Sigmoid colon (tissue), 6 donors: ENCODE measurements at regions not wholly inside any gene's neighbourhood (a gene's known extent, or its start where the extent isn't known, plus 50 kb on each side); places are given as distances from the start of the nearest gene placed in this dataset.

ENCODE experiments used
- DNase-seq: peaks from one replicate; pipeline ENCODE4 v3.0.0-alpha.2; 2019
- H3K27ac ChIP-seq, 4 donors: fragments of 200-600 bp; sonication (generic); one replicate each; pipeline ENCODE4 v1.5.1; 2016 to 2019; ENCODE audit warnings: mild to moderate bottlenecking in 1 of 4
- H3K27me3 ChIP-seq, 3 donors: fragments of 200-600 bp; sonication (generic); one replicate each; pipeline ENCODE4 v1.5.1; 2019; ENCODE audit warnings: mild to moderate bottlenecking in 1 of 3
- H3K36me3 ChIP-seq, 4 donors: fragments of 200-600 bp; sonication (generic); one replicate each; pipeline ENCODE4 v1.5.1; 2016 to 2019
- H3K4me1 ChIP-seq, 4 donors: fragments of 200-600 bp; sonication (generic); one replicate each; pipeline ENCODE4 v1.5.1; 2017 to 2019
- H3K4me3 ChIP-seq, 4 donors: fragments of 200-600 bp; sonication (generic); one replicate each; pipeline ENCODE4 v1.5.1; 2017 to 2019; ENCODE audit warnings: mild to moderate bottlenecking in 2 of 4, moderate library complexity in 1 of 4
- H3K9me3 ChIP-seq, 4 donors: fragments of 200-600 bp in 3 of 4; sonication (generic) in 3 of 4; one replicate each; pipeline versions ENCODE4 v1.5.1 to v1.6.1; 2013 to 2019
- EP300 ChIP-seq, 4 donors: sonication (generic); formaldehyde crosslinking; IDR thresholded peaks; one replicate each; pipeline ENCODE4 v1.6.1; 2017; ENCODE audit warnings: antibody characterized with exemption in 4 of 4
- POLR2A ChIP-seq, 2 donors: fragments of 450-650 bp; IDR thresholded peaks; one replicate each; pipeline ENCODE4 v1.6.1; 2016; ENCODE audit warnings: antibody characterized with exemption in 2 of 2, mild to moderate bottlenecking in 2 of 2, moderate library complexity in 2 of 2
- POLR2AphosphoS5 ChIP-seq, 4 donors: sonication (generic); formaldehyde crosslinking; IDR thresholded peaks; one replicate each; pipeline ENCODE4 v1.6.1; 2017; ENCODE audit warnings: antibody characterized with exemption in 4 of 4
- WGBS, 2 donors: extraction: QIAGEN DNeasy Blood & Tissue Kit; methylation state at CpG; one replicate each; pipeline ENCODE4 v1.1.7; 2013; 5-methylcytosine and 5-hydroxymethylcytosine counted together
- intact Hi-C: fragments of 100-400 bp; cut with DNase I; formaldehyde crosslinking; loops from one replicate; pipeline ENCODE4 v1.15.1; 2023
- TF ChIP-seq, protein P1 (sequence below), 4 experiments: fragments of 450-650 bp in 3 of 4; fragments of 200-600 bp in 1 of 4; IDR thresholded peaks; one replicate each; pipeline ENCODE4 v1.5.1; 2016 to 2019; ENCODE audit warnings: antibody characterized with exemption in 4 of 4, mild to moderate bottlenecking in 3 of 4, moderate library complexity in 2 of 4
- donor health status: healthy with polysubstance abuse.
- donor health status: healthy.

DNA sequence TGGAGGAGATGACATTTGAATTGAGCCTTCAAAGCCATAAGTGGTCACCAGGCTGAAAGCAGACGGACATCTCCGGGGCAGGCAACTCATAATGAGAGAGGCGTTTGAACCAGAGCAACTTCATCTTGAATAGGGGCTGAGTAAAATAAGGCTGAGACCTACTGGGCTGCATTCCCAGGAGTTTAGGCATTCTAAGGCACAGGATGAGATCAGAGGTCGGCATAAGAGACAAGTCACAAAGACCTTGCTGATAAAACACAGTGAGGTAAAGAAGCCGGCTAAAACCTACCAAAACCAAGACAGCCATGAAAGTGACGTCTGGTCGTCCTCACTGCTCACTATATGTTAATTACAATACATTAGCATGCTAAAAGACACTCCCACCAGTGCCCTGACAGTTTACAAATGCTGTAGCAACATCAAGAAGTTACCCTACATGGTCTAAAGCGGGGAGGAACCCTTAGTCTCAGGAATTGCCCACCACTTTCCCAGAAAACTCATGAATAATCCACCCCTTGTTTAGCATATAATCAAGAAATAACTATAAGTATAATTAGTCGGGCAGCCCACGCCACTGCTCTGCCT lies 194.7 kb upstream of the SOX4 start:
- intact Hi-C loops, result no loop called here
- DNase-seq, result no peak
- H3K4me3 ChIP-seq, result no peak overlapping the region
- no peak overlapping the region for H3K27ac ChIP-seq
- H3K9me3 ChIP-seq, result no peaks in the 10 kb centered on the region
- no peaks in the 10 kb centered on the region for H3K27me3 ChIP-seq
- WGBS, 2 donors, result 92 to 93% methylated on average over 10 of the region's 10 CpGs
- TF ChIP-seq POLR2AphosphoS5 (IDR thresholded peaks at IDR 0.05) (no peak), EP300 (IDR thresholded peaks at IDR 0.05) (no peak), POLR2A (IDR thresholded peaks at IDR 0.05) (no peak)
- TF ChIP-seq, protein P1, sequence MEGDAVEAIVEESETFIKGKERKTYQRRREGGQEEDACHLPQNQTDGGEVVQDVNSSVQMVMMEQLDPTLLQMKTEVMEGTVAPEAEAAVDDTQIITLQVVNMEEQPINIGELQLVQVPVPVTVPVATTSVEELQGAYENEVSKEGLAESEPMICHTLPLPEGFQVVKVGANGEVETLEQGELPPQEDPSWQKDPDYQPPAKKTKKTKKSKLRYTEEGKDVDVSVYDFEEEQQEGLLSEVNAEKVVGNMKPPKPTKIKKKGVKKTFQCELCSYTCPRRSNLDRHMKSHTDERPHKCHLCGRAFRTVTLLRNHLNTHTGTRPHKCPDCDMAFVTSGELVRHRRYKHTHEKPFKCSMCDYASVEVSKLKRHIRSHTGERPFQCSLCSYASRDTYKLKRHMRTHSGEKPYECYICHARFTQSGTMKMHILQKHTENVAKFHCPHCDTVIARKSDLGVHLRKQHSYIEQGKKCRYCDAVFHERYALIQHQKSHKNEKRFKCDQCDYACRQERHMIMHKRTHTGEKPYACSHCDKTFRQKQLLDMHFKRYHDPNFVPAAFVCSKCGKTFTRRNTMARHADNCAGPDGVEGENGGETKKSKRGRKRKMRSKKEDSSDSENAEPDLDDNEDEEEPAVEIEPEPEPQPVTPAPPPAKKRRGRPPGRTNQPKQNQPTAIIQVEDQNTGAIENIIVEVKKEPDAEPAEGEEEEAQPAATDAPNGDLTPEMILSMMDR (IDR thresholded peaks at IDR 0.05), result no peak
- H3K4me1 ChIP-seq, result no peaks in the 10 kb centered on the region
- H3K36me3 ChIP-seq, result no peaks in the 10 kb centered on the region

DNA sequence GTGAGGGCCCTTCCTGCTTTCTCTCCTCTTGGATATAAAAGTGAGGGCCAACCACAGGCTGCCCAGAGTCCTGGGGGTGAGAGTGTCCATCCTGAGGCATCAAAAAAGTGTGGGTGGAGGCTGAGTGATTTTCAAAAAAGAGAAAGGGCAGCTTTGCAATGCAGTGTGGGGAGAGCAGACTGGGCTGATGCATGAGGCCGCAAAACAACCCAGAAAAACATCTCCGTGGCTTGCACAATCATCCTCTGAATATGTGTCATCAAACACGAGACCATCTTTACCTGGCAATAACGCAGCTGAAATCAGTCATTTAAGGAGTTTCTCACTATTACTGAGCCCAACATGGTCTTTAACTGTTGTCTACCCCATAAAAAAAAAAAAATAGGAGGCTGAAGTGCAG lies 191.2 kb upstream of the SOX4 start:
- TF ChIP-seq POLR2A (IDR thresholded peaks at IDR 0.05) (no peak), POLR2AphosphoS5 (IDR thresholded peaks at IDR 0.05) (peak in 2 of 4 donors; percentile 11 to 53), EP300 (IDR thresholded peaks at IDR 0.05) (no peak)
- TF ChIP-seq, protein P1 (IDR thresholded peaks at IDR 0.05), result no peak
- no peaks in the 10 kb centered on the region for H3K36me3 ChIP-seq
- WGBS, 2 donors, result 75 to 87% methylated on average over 4 of the region's 4 CpGs
- peak overlapping the region in 1 of 4 donors; percentile 23 for H3K27ac ChIP-seq
- H3K9me3 ChIP-seq, result no peaks in the 10 kb centered on the region
- no peak overlapping the region for H3K4me3 ChIP-seq
- intact Hi-C loops, result no loop called here
- peak; percentile 79 for DNase-seq
- H3K4me1 ChIP-seq, result no peaks in the 10 kb centered on the region
- H3K27me3 ChIP-seq, result no peaks in the 10 kb centered on the region

DNA sequence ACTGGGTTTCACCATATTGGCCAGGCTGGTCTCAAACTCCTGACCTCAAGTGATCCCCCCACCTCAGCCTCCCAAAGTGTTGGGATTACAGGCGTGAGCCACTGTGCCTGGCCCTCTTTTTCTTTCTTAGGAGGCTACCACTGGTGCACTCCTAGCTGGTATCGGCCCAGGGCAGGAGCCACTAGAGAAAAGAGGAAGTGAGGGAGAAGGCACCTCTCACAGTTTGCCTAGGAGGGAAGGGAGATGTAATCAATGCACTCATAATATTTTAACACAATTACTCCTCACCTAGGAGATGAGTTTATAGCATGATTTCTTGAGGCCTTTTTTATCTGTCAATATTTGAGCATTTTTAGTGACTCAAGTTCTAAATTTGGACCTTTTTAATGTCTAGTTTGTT lies 189.0 kb upstream of the SOX4 start:
- TF ChIP-seq POLR2AphosphoS5 (IDR thresholded peaks at IDR 0.05), result no peak
- no peak for TF ChIP-seq POLR2A (IDR thresholded peaks at IDR 0.05)
- no peak for TF ChIP-seq EP300 (IDR thresholded peaks at IDR 0.05)
- TF ChIP-seq, protein P1 (IDR thresholded peaks at IDR 0.05), result no peak
- H3K27me3 ChIP-seq, result no peaks in the 10 kb centered on the region
- 63 to 76% methylated on average over 2 of the region's 2 CpGs for WGBS, 2 donors
- DNase-seq, result no peak
- no peak overlapping the region for H3K4me3 ChIP-seq
- intact Hi-C loops, result no loop called here
- H3K9me3 ChIP-seq, result no peaks in the 10 kb centered on the region
- H3K36me3 ChIP-seq, result no peaks in the 10 kb centered on the region
- no peak overlapping the region for H3K27ac ChIP-seq
- no peaks in the 10 kb centered on the region for H3K4me1 ChIP-seq

DNA sequence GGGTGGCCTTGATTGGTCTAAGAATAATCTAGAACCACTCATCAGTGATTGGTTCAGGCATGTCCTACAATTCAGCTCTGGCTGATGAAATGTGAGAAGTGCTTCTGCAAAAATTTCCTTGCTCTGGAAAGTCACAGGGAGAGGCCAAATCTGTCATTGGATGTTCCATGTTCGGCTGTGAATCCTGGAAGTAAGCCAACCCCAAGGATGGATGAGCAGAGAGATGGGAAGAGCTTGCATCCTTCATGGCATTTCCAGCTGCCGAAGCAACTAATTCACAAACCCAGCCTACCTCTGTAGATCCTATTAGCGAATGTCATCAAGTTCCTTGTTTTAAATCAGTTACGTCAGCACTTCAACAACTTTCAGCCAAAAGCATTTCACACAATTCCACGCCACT lies 187.2 kb upstream of the SOX4 start:
- intact Hi-C loops, result no loop called here
- Histone ChIP-seq H3K27me3 (no peaks in the 10 kb centered on the region), H3K4me1 (no peaks in the 10 kb centered on the region), H3K27ac (no peak overlapping the region), H3K9me3 (no peaks in the 10 kb centered on the region), H3K4me3 (no peak overlapping the region), H3K36me3 (no peaks in the 10 kb centered on the region)
- WGBS, 2 donors, result 90 to 94% methylated on average over 5 of the region's 5 CpGs
- TF ChIP-seq POLR2A (IDR thresholded peaks at IDR 0.05) (no peak), POLR2AphosphoS5 (IDR thresholded peaks at IDR 0.05) (no peak), EP300 (IDR thresholded peaks at IDR 0.05) (no peak)
- TF ChIP-seq, protein P1 (IDR thresholded peaks at IDR 0.05), result no peak
- no peak for DNase-seq

DNA sequence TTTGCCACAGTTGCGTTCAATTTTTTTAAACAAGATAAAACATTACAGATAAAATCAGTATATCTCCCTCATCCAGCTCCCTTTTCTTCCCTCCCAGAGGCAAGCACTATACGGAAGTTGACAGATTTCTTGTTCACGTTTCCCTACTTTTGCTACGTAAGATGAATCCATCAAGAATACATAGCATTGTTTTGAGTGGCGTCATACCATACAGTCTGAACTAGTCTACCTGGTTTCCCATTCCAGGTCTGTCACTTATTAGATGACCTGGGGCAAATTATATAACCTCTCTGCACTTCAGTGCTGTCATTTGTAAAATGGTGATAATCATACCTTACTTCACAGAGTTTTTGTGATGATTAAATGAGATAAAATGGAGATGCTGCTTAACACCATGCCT lies 184.3 kb upstream of the SOX4 start:
- TF ChIP-seq, protein P1 (IDR thresholded peaks at IDR 0.05), result no peak
- no peak for TF ChIP-seq EP300 (IDR thresholded peaks at IDR 0.05)
- TF ChIP-seq POLR2AphosphoS5 (IDR thresholded peaks at IDR 0.05), result no peak
- no peak for TF ChIP-seq POLR2A (IDR thresholded peaks at IDR 0.05)
- Histone ChIP-seq H3K27me3 (no peaks in the 10 kb centered on the region), H3K4me1 (no peaks in the 10 kb centered on the region), H3K36me3 (no peaks in the 10 kb centered on the region), H3K4me3 (no peak overlapping the region), H3K9me3 (no peaks in the 10 kb centered on the region), H3K27ac (no peak overlapping the region)
- 95 to 96% methylated on average over 5 of the region's 5 CpGs for WGBS, 2 donors
- intact Hi-C loops, result no loop called here
- DNase-seq, result no peak
